ENCODE measurements at regions not wholly inside any gene's neighbourhood (a gene's known extent, or its start where the extent isn't known, plus 50 kb on each side); places are given as distances from the start of the nearest gene placed in this dataset.

- intact Hi-C loops (cut with DNase I; ENCODE audit: low total_unique reads), result no loop called here
- no peak overlapping the region for H3K4me3 ChIP-seq
- TF ChIP-seq CTCF (IDR thresholded peaks at IDR 0.05 in 8 of 11, conservative IDR thresholded peaks at IDR 0.05 in 3 of 11) (no peak), POLR2A (IDR thresholded peaks at IDR 0.05) (no peak), POLR2AphosphoS5 (IDR thresholded peaks at IDR 0.05) (no peak)
- H3K9me3 ChIP-seq, result peaks cover 0 to 56% (median 12%) of the 10 kb centered on the region in 8 donors
- H3K27me3 ChIP-seq (replicated peaks in 1 of 7), result no peaks in the 10 kb centered on the region
- no peak for DNase-seq
- H3K4me1 ChIP-seq, result no peaks in the 10 kb centered on the region
- no peak overlapping the region for H3K27ac ChIP-seq
- no peaks in the 10 kb centered on the region for H3K36me3 ChIP-seq
- 75 to 94% (median 82%) methylated on average over 4 of the region's 4 CpGs for WGBS, 5 donors
These were observed 944.9 kb downstream of the TECRL start for GRCh38 chr4:63464393-63464792.

DNA sequence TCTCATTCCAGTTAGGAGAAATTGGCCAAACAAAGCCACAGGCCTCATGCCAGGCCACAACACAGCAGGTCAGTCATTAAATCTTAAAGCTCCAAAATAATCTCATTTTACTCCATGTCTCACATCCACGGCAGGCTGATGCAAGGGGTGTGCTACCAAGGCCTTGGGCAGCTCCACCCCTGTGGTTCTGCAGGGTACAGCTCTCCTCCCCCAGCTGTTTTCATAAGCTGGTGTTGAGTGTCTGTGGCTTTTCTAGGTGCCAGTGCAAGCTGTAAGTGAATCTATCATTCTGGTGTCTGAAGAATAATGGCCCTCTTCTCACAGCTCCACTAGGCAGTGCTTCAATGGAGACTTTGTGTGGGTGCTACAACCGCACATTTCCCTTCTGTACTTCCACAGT, 949.2 kb downstream of the TECRL start:
- TF ChIP-seq POLR2A (IDR thresholded peaks at IDR 0.05), result no peak
- TF ChIP-seq CTCF (IDR thresholded peaks at IDR 0.05 in 8 of 11, conservative IDR thresholded peaks at IDR 0.05 in 3 of 11), result no peak
- TF ChIP-seq POLR2AphosphoS5 (IDR thresholded peaks at IDR 0.05), result no peak
- Histone ChIP-seq H3K27me3 (replicated peaks in 1 of 7) (no peaks in the 10 kb centered on the region), H3K27ac (no peak overlapping the region), H3K4me3 (no peak overlapping the region), H3K36me3 (no peaks in the 10 kb centered on the region), H3K4me1 (no peaks in the 10 kb centered on the region), H3K9me3 (peaks cover 0 to 38% (median 4%) of the 10 kb centered on the region in 8 donors)
- no peak for DNase-seq
- WGBS, 5 donors, result 66 to 89% (median 83%) methylated on average over 2 of the region's 2 CpGs
- intact Hi-C loops (cut with DNase I; ENCODE audit: low total_unique reads), result no loop called here

DNA sequence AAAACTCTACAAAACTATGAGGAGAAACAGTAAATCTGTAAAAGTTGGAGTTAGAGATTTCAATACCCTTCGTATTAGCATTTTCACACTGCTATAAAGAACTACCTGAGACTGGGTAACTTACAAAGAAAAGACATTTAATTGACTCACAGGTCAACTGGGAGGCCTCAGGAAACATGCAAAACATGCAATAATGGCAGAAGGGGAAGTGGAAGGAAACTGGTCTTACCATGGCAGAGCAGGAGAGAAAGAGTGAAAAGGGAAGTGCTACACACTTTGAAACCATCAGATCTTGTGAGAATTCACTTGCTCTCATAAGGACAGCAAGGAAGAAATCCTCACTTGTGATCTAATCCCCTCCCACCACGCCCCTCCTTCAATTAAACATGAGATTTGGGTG, 949.9 kb downstream of the TECRL start:
- Histone ChIP-seq H3K27me3 (replicated peaks in 1 of 7) (no peaks in the 10 kb centered on the region), H3K27ac (no peak overlapping the region), H3K4me3 (no peak overlapping the region), H3K9me3 (peaks cover 0 to 30% (median 3%) of the 10 kb centered on the region in 8 donors), H3K4me1 (no peaks in the 10 kb centered on the region), H3K36me3 (no peaks in the 10 kb centered on the region)
- intact Hi-C loops (cut with DNase I; ENCODE audit: low total_unique reads), result no loop called here
- 47 to 57% (median 53%) methylated on average over 2 of the region's 2 CpGs for WGBS, 5 donors
- no peak for DNase-seq
- TF ChIP-seq CTCF (IDR thresholded peaks at IDR 0.05 in 8 of 11, conservative IDR thresholded peaks at IDR 0.05 in 3 of 11) (no peak), POLR2A (IDR thresholded peaks at IDR 0.05) (no peak), POLR2AphosphoS5 (IDR thresholded peaks at IDR 0.05) (no peak)

DNA sequence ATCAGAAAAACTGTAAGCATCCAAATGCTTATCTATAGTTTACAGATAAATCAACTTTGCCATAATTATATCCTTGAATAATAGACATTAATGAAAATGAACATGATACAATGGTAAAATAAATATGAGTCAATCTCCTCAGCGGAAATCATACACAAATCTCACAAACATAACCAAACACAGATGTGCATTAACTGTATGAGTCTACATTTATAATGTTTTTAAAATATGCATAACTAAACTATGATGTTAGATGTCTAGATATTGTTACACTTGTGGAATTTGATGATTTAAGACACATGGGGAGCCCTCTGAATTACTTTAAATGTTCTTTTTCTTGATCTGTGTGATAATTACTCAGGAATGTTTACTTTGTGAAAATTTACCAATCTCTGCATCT, 951.2 kb downstream of the TECRL start:
- H3K9me3 ChIP-seq, result peaks cover 0 to 25% (median 3%) of the 10 kb centered on the region in 8 donors
- H3K36me3 ChIP-seq, result no peaks in the 10 kb centered on the region
- WGBS, 5 donors, result 71 to 93% (median 77%) methylated on average over 1 of the region's 1 CpG
- no peaks in the 10 kb centered on the region for H3K27me3 ChIP-seq (replicated peaks in 1 of 7)
- intact Hi-C loops (cut with DNase I; ENCODE audit: low total_unique reads), result no loop called here
- no peak for TF ChIP-seq POLR2A (IDR thresholded peaks at IDR 0.05)
- TF ChIP-seq POLR2AphosphoS5 (IDR thresholded peaks at IDR 0.05), result no peak
- no peak for TF ChIP-seq CTCF (IDR thresholded peaks at IDR 0.05 in 8 of 11, conservative IDR thresholded peaks at IDR 0.05 in 3 of 11)
- DNase-seq, result no peak
- H3K4me3 ChIP-seq, result no peak overlapping the region
- H3K27ac ChIP-seq, result no peak overlapping the region
- no peaks in the 10 kb centered on the region for H3K4me1 ChIP-seq
